Esophagus muscularis mucosa (tissue), 4 donors: ENCODE measurements at regions not wholly inside any gene's neighbourhood (a gene's known extent, or its start where the extent isn't known, plus 50 kb on each side); places are given as distances from the start of the nearest gene placed in this dataset.

ENCODE experiments used
- DNase-seq: peaks from one replicate; pipeline ENCODE4 v3.0.0-alpha.2; 2017; ENCODE audit errors: extremely low spot score
- H3K27ac ChIP-seq, 4 donors: fragments of 200-600 bp; sonication (generic); replicated peaks in 1 of 4; 1 replicate in 3 of 4; 2 replicates in 1 of 4; pipeline ENCODE4 v1.5.1; 2016 to 2019; ENCODE audit warnings: mild to moderate bottlenecking in 1 of 4
- H3K27me3 ChIP-seq, 4 donors: fragments of 200-600 bp; sonication (generic); one replicate each; pipeline versions ENCODE4 v1.5.1 to v1.6.0; 2016 to 2019
- H3K36me3 ChIP-seq, 4 donors: fragments of 200-600 bp; sonication (generic); one replicate each; pipeline ENCODE4 v1.5.1; 2016 to 2019
- H3K4me1 ChIP-seq, 4 donors: fragments of 200-600 bp; sonication (generic); one replicate each; pipeline ENCODE4 v1.5.1; 2016 to 2019
- H3K4me3 ChIP-seq, 4 donors: fragments of 200-600 bp; sonication (generic); 1 replicate in 2 of 4; 2 replicates in 2 of 4; pipeline ENCODE4 v1.5.1; 2016 to 2019; ENCODE audit warnings: mild to moderate bottlenecking in 4 of 4, moderate library complexity in 1 of 4
- H3K9me3 ChIP-seq, 4 donors: fragments of 200-600 bp; sonication (generic); 1 replicate in 3 of 4; 2 replicates in 1 of 4; pipeline ENCODE4 v1.5.1; 2016 to 2019
- EP300 ChIP-seq: sonication (generic); formaldehyde crosslinking; IDR thresholded peaks from one replicate; pipeline ENCODE4 v1.6.1; 2017; ENCODE audit warnings: antibody characterized with exemption
- POLR2A ChIP-seq: fragments of 450-650 bp; IDR thresholded peaks from one replicate; pipeline ENCODE4 v1.6.1; 2017; ENCODE audit warnings: antibody characterized with exemption, moderate library complexity, mild to moderate bottlenecking, low read depth
- POLR2AphosphoS5 ChIP-seq, 2 donors: sonication (generic); formaldehyde crosslinking; IDR thresholded peaks; one replicate each; pipeline ENCODE4 v1.6.1; 2017; ENCODE audit warnings: antibody characterized with exemption in 2 of 2
- WGBS: methylation state at CpG from one replicate; pipeline ENCODE4 v1.1.5; 2018; 5-methylcytosine and 5-hydroxymethylcytosine counted together
- intact Hi-C: fragments of 100-400 bp; cut with DNase I; formaldehyde crosslinking; loops from one replicate; pipeline ENCODE4 v1.15.1; 2023
- TF ChIP-seq, protein P1 (sequence below), 3 experiments: fragments of 200-600 bp in 2 of 3; fragments of 450-650 bp in 1 of 3; sonication (generic) in 2 of 3; IDR thresholded peaks; one replicate each; pipeline ENCODE4 v1.5.1; 2017 to 2019; ENCODE audit warnings: antibody characterized with exemption in 3 of 3, mild to moderate bottlenecking in 2 of 3, moderate library complexity in 1 of 3

DNA sequence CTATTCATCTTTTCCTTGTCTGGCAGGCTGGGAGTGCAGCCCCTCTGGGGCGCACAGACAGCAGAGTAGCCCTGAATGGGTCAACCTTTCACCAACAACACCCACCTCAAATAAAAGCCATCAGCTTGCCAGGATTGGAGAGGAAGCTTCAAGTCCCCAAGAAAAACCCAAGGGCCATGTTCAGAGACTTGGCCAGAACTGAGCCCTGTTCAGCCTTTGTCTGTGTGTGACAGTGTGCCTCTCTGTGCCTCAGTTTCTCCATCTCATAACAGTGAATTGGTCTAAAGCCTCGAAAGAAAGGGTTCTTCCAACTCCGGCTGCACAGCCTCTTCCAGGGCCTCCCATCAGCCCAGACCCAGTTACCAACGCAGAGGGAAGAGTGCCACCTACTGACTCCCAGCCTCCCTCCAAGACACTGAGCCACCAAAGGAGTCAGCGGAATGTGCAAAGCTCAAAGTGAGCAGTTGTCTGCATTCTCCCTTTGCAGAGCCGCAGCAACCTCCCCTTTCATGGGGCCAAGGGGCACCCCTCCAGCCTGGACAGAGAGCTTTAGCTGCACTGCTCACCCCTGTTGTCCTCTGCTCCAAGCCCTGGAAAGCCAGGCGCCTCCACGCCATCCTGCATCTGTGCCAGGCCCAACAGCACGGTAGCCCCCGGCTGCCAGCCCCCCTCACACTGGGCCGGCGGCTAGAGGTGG is 82.7 kb upstream of the TOP1 start:
- DNase-seq: no peak
- TF ChIP-seq, protein P1, sequence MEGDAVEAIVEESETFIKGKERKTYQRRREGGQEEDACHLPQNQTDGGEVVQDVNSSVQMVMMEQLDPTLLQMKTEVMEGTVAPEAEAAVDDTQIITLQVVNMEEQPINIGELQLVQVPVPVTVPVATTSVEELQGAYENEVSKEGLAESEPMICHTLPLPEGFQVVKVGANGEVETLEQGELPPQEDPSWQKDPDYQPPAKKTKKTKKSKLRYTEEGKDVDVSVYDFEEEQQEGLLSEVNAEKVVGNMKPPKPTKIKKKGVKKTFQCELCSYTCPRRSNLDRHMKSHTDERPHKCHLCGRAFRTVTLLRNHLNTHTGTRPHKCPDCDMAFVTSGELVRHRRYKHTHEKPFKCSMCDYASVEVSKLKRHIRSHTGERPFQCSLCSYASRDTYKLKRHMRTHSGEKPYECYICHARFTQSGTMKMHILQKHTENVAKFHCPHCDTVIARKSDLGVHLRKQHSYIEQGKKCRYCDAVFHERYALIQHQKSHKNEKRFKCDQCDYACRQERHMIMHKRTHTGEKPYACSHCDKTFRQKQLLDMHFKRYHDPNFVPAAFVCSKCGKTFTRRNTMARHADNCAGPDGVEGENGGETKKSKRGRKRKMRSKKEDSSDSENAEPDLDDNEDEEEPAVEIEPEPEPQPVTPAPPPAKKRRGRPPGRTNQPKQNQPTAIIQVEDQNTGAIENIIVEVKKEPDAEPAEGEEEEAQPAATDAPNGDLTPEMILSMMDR (IDR thresholded peaks at IDR 0.05): peak in 2 of 3 experiments; percentile 34 to 38
- TF ChIP-seq POLR2AphosphoS5 (IDR thresholded peaks at IDR 0.05): no peak
- H3K36me3 ChIP-seq: no peaks in the 10 kb centered on the region
- intact Hi-C loops: loop anchor here (5.0 kb wide), 1 partner anchor 204 kb away; no protein-coding TSS in a partner anchor
- no peaks in the 10 kb centered on the region for H3K9me3 ChIP-seq
- no peak overlapping the region for H3K4me3 ChIP-seq
- 58% methylated on average over 12 of the region's 12 CpGs for WGBS
- no peak overlapping the region for H3K27ac ChIP-seq
- no peaks in the 10 kb centered on the region for H3K4me1 ChIP-seq
- peaks cover 0 to 20% (median 0%) of the 10 kb centered on the region in 4 donors for H3K27me3 ChIP-seq

DNA sequence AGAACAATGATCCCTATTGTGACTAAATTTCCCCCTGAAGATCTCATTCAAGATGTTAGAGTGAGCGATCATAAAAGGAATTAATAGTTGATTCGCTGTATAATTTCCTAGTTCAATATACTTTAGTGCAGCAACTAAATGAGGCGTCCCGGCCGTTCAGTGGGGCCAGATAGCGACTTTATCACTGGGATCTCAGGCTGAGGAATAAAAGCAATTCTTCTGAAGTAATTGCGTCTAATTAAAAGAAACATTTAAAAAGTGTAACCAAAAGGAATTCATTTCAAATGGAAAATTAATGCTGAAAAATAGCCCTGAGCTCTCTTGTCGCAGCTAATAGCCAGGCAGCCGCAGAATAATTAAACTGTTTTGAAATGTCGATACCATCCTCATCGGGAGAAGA is 82.2 kb upstream of the TOP1 start:
- no peaks in the 10 kb centered on the region for H3K36me3 ChIP-seq
- no peak overlapping the region for H3K4me3 ChIP-seq
- no peak for DNase-seq
- H3K27ac ChIP-seq: no peak overlapping the region
- H3K4me1 ChIP-seq: no peaks in the 10 kb centered on the region
- intact Hi-C loops: loop anchor here (5.0 kb wide), 1 partner anchor 204 kb away; no protein-coding TSS in a partner anchor
- 88% methylated on average over 11 of the region's 11 CpGs for WGBS
- no peaks in the 10 kb centered on the region for H3K9me3 ChIP-seq
- peaks cover 0 to 23% (median 0%) of the 10 kb centered on the region in 4 donors for H3K27me3 ChIP-seq
- TF ChIP-seq, protein P1 (IDR thresholded peaks at IDR 0.05): no peak
- TF ChIP-seq EP300 (no peak), POLR2AphosphoS5 (IDR thresholded peaks at IDR 0.05) (no peak), POLR2A (no peak)

DNA sequence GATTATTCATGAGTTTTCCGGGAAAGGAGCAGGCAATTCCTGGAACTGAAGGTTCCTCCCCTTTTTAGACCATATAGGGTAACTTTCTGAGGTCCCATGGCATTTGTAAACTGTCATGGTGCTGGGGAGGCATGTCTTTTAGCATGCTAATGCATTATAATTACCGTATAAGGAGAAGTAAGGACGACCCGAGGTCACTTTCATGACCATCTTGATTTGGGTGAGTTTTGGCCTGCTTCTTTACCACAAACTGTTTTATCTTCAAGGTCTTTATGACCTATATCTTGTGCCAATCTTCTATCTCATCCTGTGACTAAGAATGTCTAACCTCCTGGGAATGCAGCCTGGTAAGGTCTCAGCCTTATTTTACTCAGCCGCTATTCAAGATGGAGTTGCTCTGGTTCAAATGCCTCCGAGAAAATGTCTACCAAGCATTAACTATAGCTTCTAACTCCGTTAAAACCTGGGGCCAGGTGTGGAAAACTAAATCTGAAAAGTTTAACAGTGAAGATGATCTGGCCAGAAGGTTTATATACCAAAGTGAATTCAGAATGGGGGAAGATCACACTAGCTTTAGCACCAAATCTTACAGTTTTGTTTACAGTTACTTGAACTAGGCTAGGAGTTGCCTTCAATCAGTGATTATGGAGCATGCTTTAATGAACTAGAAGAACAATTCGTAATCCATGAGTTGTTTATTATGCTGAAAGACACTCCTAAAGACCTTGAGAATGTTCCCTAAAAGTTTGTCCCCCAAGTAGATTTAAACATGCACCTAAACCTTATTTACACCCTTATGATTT is 80.0 kb upstream of the TOP1 start:
- no peaks in the 10 kb centered on the region for H3K36me3 ChIP-seq

DNA sequence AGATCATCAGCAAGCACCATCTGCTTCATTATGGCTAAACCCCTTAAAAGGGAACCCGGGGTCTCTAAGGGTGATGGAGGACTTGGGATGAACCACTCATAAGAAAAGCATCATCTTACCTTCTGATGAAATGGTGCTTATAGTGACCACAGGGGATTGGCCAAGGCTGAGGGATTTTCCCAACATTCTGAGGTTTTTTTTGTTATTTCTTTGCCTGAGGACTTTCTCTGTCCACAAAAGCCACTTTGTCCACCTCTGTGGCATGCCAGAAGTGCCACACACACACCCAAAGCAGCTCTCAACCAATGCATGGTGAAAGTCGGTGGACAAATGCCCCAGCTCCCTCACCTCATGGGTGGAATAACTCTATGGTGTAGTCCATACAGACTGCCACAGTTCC is 79.3 kb upstream of the TOP1 start:
- H3K36me3 ChIP-seq: no peaks in the 10 kb centered on the region
- intact Hi-C loops: loop anchor here (5.0 kb wide), 1 partner anchor 207 kb away; no protein-coding TSS in a partner anchor
- H3K4me1 ChIP-seq: no peaks in the 10 kb centered on the region
- H3K27ac ChIP-seq: no peak overlapping the region
- 81% methylated on average over 2 of the region's 2 CpGs for WGBS
- no peak for DNase-seq
- peaks cover 0 to 44% (median 0%) of the 10 kb centered on the region in 4 donors for H3K27me3 ChIP-seq
- peaks cover 0 to 7% (median 2%) of the 10 kb centered on the region in 4 donors for H3K9me3 ChIP-seq
- H3K4me3 ChIP-seq: no peak overlapping the region
- no peak for TF ChIP-seq EP300
- TF ChIP-seq, protein P1 (IDR thresholded peaks at IDR 0.05): no peak
- no peak for TF ChIP-seq POLR2A
- no peak for TF ChIP-seq POLR2AphosphoS5 (IDR thresholded peaks at IDR 0.05)

More for the DNA sequence above, 80.0 kb upstream of the TOP1 start:
- TF ChIP-seq EP300 (no peak), POLR2AphosphoS5 (IDR thresholded peaks at IDR 0.05) (no peak), POLR2A (no peak)
- TF ChIP-seq, protein P1 (IDR thresholded peaks at IDR 0.05): no peak
- H3K27me3 ChIP-seq: peaks cover 0 to 38% (median 0%) of the 10 kb centered on the region in 4 donors
- H3K27ac ChIP-seq: no peak overlapping the region
- intact Hi-C loops: loop anchor here (5.0 kb wide), 1 partner anchor 206 kb away; no protein-coding TSS in a partner anchor
- H3K4me1 ChIP-seq: no peaks in the 10 kb centered on the region
- no peak overlapping the region for H3K4me3 ChIP-seq
- 84% methylated on average over 8 of the region's 8 CpGs for WGBS
- no peak for DNase-seq
- H3K9me3 ChIP-seq: peaks cover 0 to 3% (median under 1%) of the 10 kb centered on the region in 4 donors
